ENCODE measurements at regions not wholly inside any gene's neighbourhood (a gene's known extent, or its start where the extent isn't known, plus 50 kb on each side); places are given as distances from the start of the nearest gene placed in this dataset.

DNA sequence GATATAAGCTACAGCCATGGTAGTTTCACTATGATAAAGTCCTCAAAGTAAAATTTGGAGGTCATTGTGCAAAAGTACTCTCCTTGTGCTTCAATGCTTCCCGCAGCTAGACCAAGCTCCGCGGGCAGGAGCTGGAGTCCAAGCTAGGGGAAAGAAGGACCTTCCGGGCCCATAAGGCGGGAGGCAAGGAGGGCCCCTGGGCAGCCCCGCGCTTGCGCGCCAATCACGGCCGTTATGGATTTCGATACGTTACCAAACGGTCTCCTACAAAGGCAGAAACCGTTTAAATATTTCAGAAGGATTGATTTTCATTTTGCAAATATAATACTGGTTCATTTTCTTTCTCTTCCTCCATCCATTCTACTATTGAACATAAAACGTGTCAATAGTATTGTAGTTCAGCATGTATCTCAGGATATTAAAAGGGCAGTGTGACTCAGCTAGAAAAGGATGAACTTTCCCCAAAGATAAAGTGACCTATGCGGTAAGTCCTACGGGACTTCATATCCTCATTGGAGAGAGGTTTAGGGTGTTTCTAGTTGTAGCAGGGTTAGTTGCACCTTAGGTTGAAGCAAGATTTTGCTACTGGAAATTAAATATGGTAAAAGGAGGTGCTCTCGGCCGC lies 128.0 kb downstream of the KIF20B start:
- in situ Hi-C loops (cut with MboI; ENCODE audit: low sequenced_read_pairs in 4 of 4) = no loop called here
- intact Hi-C loops (cut with DNase I; ENCODE audit: low total_unique reads) = no loop called here
- Histone ChIP-seq H3K27ac (no peak overlapping the region), H3K27me3 (no peaks in the 10 kb centered on the region), H3K9me3 (no peaks in the 10 kb centered on the region), H3K36me3 (no peaks in the 10 kb centered on the region), H3K4me3 (no peak overlapping the region), H3K4me1 (no peaks in the 10 kb centered on the region)
- DNase-seq (no peak), ATAC-seq (no peak)
- TF ChIP-seq CTCF (IDR thresholded peaks at IDR 0.05 in 4 of 5, conservative IDR thresholded peaks at IDR 0.05 in 1 of 5) = no peak
- no peak for TF ChIP-seq POLR2A (IDR thresholded peaks at IDR 0.05)

DNA sequence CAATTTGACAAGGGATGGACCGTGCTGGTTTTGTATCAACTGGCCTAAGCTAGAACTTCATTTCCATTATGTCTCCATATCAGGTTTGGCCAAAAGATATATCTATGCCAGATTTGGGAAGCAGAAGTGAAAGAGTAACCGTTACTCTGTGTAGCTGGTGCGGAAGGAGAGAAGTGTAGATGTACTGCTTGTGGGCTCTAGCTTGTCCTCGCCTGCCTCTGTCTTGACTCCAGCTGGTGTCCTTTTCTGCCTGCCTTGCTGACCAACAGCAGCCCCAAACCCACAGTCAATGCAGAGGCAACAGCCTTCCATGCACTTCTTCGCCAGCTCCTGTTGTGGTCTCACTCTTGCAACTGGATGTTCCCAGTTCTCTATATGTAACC lies 128.5 kb downstream of the KIF20B start:
- Histone ChIP-seq H3K27me3 (no peaks in the 10 kb centered on the region), H3K36me3 (no peaks in the 10 kb centered on the region), H3K4me1 (no peaks in the 10 kb centered on the region), H3K9me3 (no peaks in the 10 kb centered on the region), H3K4me3 (no peak overlapping the region), H3K27ac (no peak overlapping the region)
- in situ Hi-C loops (cut with MboI; ENCODE audit: low sequenced_read_pairs in 4 of 4) = no loop called here
- DNase-seq = no peak
- ATAC-seq = no peak
- intact Hi-C loops (cut with DNase I; ENCODE audit: low total_unique reads) = no loop called here
- TF ChIP-seq POLR2A (IDR thresholded peaks at IDR 0.05) (no peak), CTCF (IDR thresholded peaks at IDR 0.05 in 4 of 5, conservative IDR thresholded peaks at IDR 0.05 in 1 of 5) (no peak)

- TF ChIP-seq POLR2A (IDR thresholded peaks at IDR 0.05) (no peak), CTCF (IDR thresholded peaks at IDR 0.05 in 4 of 5, conservative IDR thresholded peaks at IDR 0.05 in 1 of 5) (no peak)
- no peaks in the 10 kb centered on the region for H3K36me3 ChIP-seq
- no peak for DNase-seq
- no peaks in the 10 kb centered on the region for H3K9me3 ChIP-seq
- in situ Hi-C loops (cut with MboI; ENCODE audit: low sequenced_read_pairs in 4 of 4) (no loop called here), intact Hi-C loops (cut with DNase I; ENCODE audit: low total_unique reads) (no loop called here)
- H3K27ac ChIP-seq = no peak overlapping the region
- H3K27me3 ChIP-seq = no peaks in the 10 kb centered on the region
- H3K4me3 ChIP-seq = no peak overlapping the region
- no peaks in the 10 kb centered on the region for H3K4me1 ChIP-seq
- ATAC-seq = no peak
Measured at GRCh38 chr10:89830624-89831023, 129.2 kb downstream of the KIF20B start.

DNA sequence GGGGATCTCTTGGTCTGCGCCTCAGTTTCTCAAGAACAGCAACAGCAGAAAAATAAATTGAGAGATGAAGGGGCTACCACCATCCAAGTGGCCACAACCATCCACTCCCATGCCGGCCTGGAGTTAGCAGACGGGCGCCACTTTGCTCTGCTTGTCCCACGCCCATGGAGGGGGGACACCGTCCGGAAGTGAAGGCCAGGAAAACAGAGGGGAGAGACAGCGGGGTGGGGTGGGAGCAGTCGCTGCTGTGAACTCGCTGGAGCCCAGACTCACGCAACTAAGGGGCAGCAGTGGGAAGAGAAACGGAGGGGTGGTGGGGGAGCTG lies 135.4 kb downstream of the KIF20B start:
- ATAC-seq (no peak), DNase-seq (no peak)
- in situ Hi-C loops (cut with MboI; ENCODE audit: low sequenced_read_pairs in 4 of 4) = no loop called here
- H3K4me3 ChIP-seq = peak overlapping the region in 3 of 4 donors; percentile 47 to 52 (median 47)
- H3K9me3 ChIP-seq = no peaks in the 10 kb centered on the region
- no peak overlapping the region for H3K27ac ChIP-seq
- TF ChIP-seq CTCF (IDR thresholded peaks at IDR 0.05 in 4 of 5, conservative IDR thresholded peaks at IDR 0.05 in 1 of 5) (no peak), POLR2A (IDR thresholded peaks at IDR 0.05) (no peak)
- H3K36me3 ChIP-seq = no peaks in the 10 kb centered on the region
- intact Hi-C loops (cut with DNase I; ENCODE audit: low total_unique reads) = no loop called here
- peaks cover 0 to 23% (median 22%) of the 10 kb centered on the region in 3 donors for H3K27me3 ChIP-seq
- no peaks in the 10 kb centered on the region for H3K4me1 ChIP-seq

All from gastrocnemius medialis (tissue), 4 donors.